Limb (tissue), 2 donors: ENCODE measurements at regions not wholly inside any gene's neighbourhood (a gene's known extent, or its start where the extent isn't known, plus 50 kb on each side); places are given as distances from the start of the nearest gene placed in this dataset.
A peak's percentile ranks its signal among the peaks of the same experiment; 100 is the strongest.

Source experiments
- DNase-seq, 2 donors: peaks; one replicate each; pipeline ENCODE4 v3.0.0-alpha.2; 2016; ENCODE audit errors: extremely low spot score in 2 of 2

GRCh38 chr2:238685327-238685709, 162.6 kb upstream of the TWIST2 start:
- DNase-seq = no peak

- DNase-seq = no peak
Measured at GRCh38 chr2:238685713-238686112, 162.2 kb upstream of the TWIST2 start.

GRCh38 chr2:238686223-238686622, 161.7 kb upstream of the TWIST2 start:
- DNase-seq = no peak

- peak in 1 of 2 donors; percentile 19 for DNase-seq
Measured at GRCh38 chr2:238688193-238689153, 159.4 kb upstream of the TWIST2 start.

GRCh38 chr2:238689331-238689730, 158.6 kb upstream of the TWIST2 start:
- DNase-seq = no peak

GRCh38 chr2:238689871-238690389, 158.0 kb upstream of the TWIST2 start:
- DNase-seq = no peak

GRCh38 chr2:238690511-238690910, 157.4 kb upstream of the TWIST2 start:
- DNase-seq = no peak

- DNase-seq = peak in 1 of 2 donors; percentile 19
Measured at GRCh38 chr2:238691596-238692491, 156.0 kb upstream of the TWIST2 start.

- DNase-seq = no peak
Measured at GRCh38 chr2:238692562-238692961, 155.3 kb upstream of the TWIST2 start.

GRCh38 chr2:238693337-238694093, 154.4 kb upstream of the TWIST2 start:
- DNase-seq = peak in 1 of 2 donors; percentile 17

GRCh38 chr2:238694136-238694755, 153.6 kb upstream of the TWIST2 start:
- DNase-seq = no peak

- no peak for DNase-seq
Measured at GRCh38 chr2:238694922-238695321, 153.0 kb upstream of the TWIST2 start.

GRCh38 chr2:238695538-238695937, 152.3 kb upstream of the TWIST2 start:
- peak in 1 of 2 donors; percentile 32 for DNase-seq

GRCh38 chr2:238696331-238696730, 151.6 kb upstream of the TWIST2 start:
- DNase-seq = no peak

- no peak for DNase-seq
Measured at GRCh38 chr2:238696786-238697185, 151.1 kb upstream of the TWIST2 start.

- DNase-seq = peak in 1 of 2 donors; percentile 21
Measured at GRCh38 chr2:238697193-238698071, 150.5 kb upstream of the TWIST2 start.

- no peak for DNase-seq
Measured at GRCh38 chr2:238698072-238698352, 149.9 kb upstream of the TWIST2 start.

GRCh38 chr2:238698451-238699306, 149.2 kb upstream of the TWIST2 start:
- DNase-seq = peak in 1 of 2 donors; percentile 20
